ENCODE measurements at regions not wholly inside any gene's neighbourhood (a gene's known extent, or its start where the extent isn't known, plus 50 kb on each side); places are given as distances from the start of the nearest gene placed in this dataset.

- peaks cover 2 to 4% of the 10 kb centered on the region in 2 experiments; a peak in 2 of 4 replicates for H3K9me3 ChIP-seq (ENCODE audit: insufficient read depth in 2 of 2, low read depth in 1 of 2, low read length in 1 of 2)
- H3K4me3 ChIP-seq (ENCODE audit: extremely low read depth in 1 of 4, insufficient read depth in 2 of 4, low read depth in 3 of 4, low read length in 4 of 4), result no peak overlapping the region
- H2BK20ac ChIP-seq (ENCODE audit: low read length), result no peak overlapping the region
- H3K27me3 ChIP-seq (replicated peaks in 1 of 4; ENCODE audit: control insufficient read depth in 3 of 4, extremely low read depth in 1 of 4, insufficient read depth in 3 of 4, low read length in 3 of 4), result no peaks in the 10 kb centered on the region
- H3K79me1 ChIP-seq (ENCODE audit: low read depth, low read length), result no peaks in the 10 kb centered on the region
- H2AK5ac ChIP-seq (ENCODE audit: low read depth, low read length), result no peak overlapping the region
- 52% methylated on average over 1 of the region's 1 CpG; no CpG with 5 or more reads in 1 of the 2 experiments for WGBS, 2 experiments (ENCODE audit: extremely low coverage in 1 of 2, insufficient coverage in 1 of 2, insufficient read length in 1 of 2, insufficient replicate concordance in 2 of 2, low coverage in 1 of 2, low lambda C conversion rate in 2 of 2, missing lambda C conversion rate in 1 of 2)
- H3K18ac ChIP-seq (ENCODE audit: extremely low read depth, low read length), result no peak overlapping the region
- no peak overlapping the region for H3K23ac ChIP-seq (ENCODE audit: insufficient read length)
- peaks cover 0 to 5% (median 2%) of the 10 kb centered on the region in 4 experiments; a peak in 2 of 7 replicates for H3K4me1 ChIP-seq (replicated peaks in 1 of 4; ENCODE audit: control insufficient read depth in 3 of 4, insufficient read depth in 4 of 4, low read length in 3 of 4)
- H3K56ac ChIP-seq (replicated peaks; ENCODE audit: insufficient read length, low read depth, low read length), result no peak overlapping the region
- H4K5ac ChIP-seq (ENCODE audit: insufficient read length, low read depth, low read length), result no peak overlapping the region
- H3K4me2 ChIP-seq (ENCODE audit: insufficient read depth in 1 of 2, low read depth in 2 of 2, low read length in 2 of 2), result no peak overlapping the region
- H2BK120ac ChIP-seq (replicated peaks; ENCODE audit: low read depth, low read length), result no peak overlapping the region
- H3K23me2 ChIP-seq (ENCODE audit: low read depth, low read length), result no peaks in the 10 kb centered on the region
- H3K4ac ChIP-seq (replicated peaks; ENCODE audit: insufficient read length, low read depth, low read length), result no peak overlapping the region
- no peak overlapping the region for H3K27ac ChIP-seq (ENCODE audit: low read depth, low read length)
- no peak overlapping the region for H2BK5ac ChIP-seq (ENCODE audit: low read depth, low read length)
- FAIRE-seq, result no peak
- H4K20me1 ChIP-seq (replicated peaks in 1 of 2; ENCODE audit: control insufficient read depth in 1 of 2, insufficient read depth in 2 of 2, low read length in 2 of 2), result no peaks in the 10 kb centered on the region
- no peaks in the 10 kb centered on the region for H3K36me3 ChIP-seq (ENCODE audit: control insufficient read depth in 2 of 4, insufficient read depth in 4 of 4, low read length in 3 of 4)
- H2BK15ac ChIP-seq (ENCODE audit: low read length), result no peak overlapping the region
- H2AFZ ChIP-seq (ENCODE audit: low read length), result no peak overlapping the region
- ChIA-PET CTCF (ENCODE audit: partially characterized antibody) (interaction anchor here (0.6 to 0.7 kb wide), 2 partner anchors 8 to 47 kb away, joined by 3 to 5 read pairs; no protein-coding TSS in a partner anchor), POLR2A (ENCODE audit: partially characterized antibody) (no interaction called here)
- H3K79me2 ChIP-seq (ENCODE audit: control insufficient read depth in 1 of 2, insufficient read depth in 2 of 2, low read length in 2 of 2), result no peaks in the 10 kb centered on the region
- no peak overlapping the region for H3K14ac ChIP-seq (ENCODE audit: insufficient read length)
- H4K8ac ChIP-seq (ENCODE audit: extremely low read depth, insufficient read depth, low read length), result no peak overlapping the region
- no peak overlapping the region for H3K9ac ChIP-seq (replicated peaks in 1 of 4; ENCODE audit: extremely low read depth in 1 of 4, low read depth in 3 of 4, low read length in 3 of 4)
- TF ChIP-seq SP4 (IDR thresholded peaks at IDR 0.05; ENCODE audit: low read length) (no peak), POLR2AphosphoS5 (IDR thresholded peaks at IDR 0.05; ENCODE audit: low read depth, low read length) (no peak), PHF8 (conservative IDR thresholded peaks at IDR 0.05; ENCODE audit: low read depth, low read length) (no peak), MAFK (IDR thresholded peaks at IDR 0.05; ENCODE audit: low read depth, low read length) (no peak), EP300 (IDR thresholded peaks at IDR 0.05; ENCODE audit: borderline replicate concordance in 1 of 2, low read depth in 2 of 2, low read length in 2 of 2) (no peak), CBX8 (IDR thresholded peaks at IDR 0.05; ENCODE audit: borderline replicate concordance, low read depth, low read length) (no peak), FOSL1 (IDR thresholded peaks at IDR 0.05; ENCODE audit: insufficient read depth, low read depth, low read length) (no peak), GTF2F1 (IDR thresholded peaks at IDR 0.05; ENCODE audit: borderline replicate concordance, low read depth, low read length) (no peak), KDM5A (IDR thresholded peaks at IDR 0.05; ENCODE audit: low read length) (no peak)
- H2BK12ac ChIP-seq (ENCODE audit: low read depth, low read length), result no peak overlapping the region
- H4K91ac ChIP-seq (replicated peaks; ENCODE audit: insufficient read length, low read length), result no peak overlapping the region
- no peak for DNase-seq (ENCODE audit: low read depth in 1 of 2, low spot score in 2 of 2)
Measured at GRCh38 chr1:55741516-55741915, 526.4 kb upstream of the USP24 start.
